IPS-15b (cell line): ENCODE measurements at regions not wholly inside any gene's neighbourhood (a gene's known extent, or its start where the extent isn't known, plus 50 kb on each side); places are given as distances from the start of the nearest gene placed in this dataset.

ENCODE experiments used
- H3K27me3 ChIP-seq: one replicate; pipeline ENCODE4 v1.6.1; 2013; ENCODE audit warnings: low read length; ENCODE audit not compliant: control insufficient read depth, insufficient read depth
- H3K36me3 ChIP-seq: one replicate; pipeline ENCODE4 v1.6.1; 2013; ENCODE audit warnings: low read length; ENCODE audit not compliant: control insufficient read depth, insufficient read depth
- H3K4me1 ChIP-seq: one replicate; pipeline ENCODE4 v1.6.1; 2013; ENCODE audit warnings: mild to moderate bottlenecking, low read length; ENCODE audit not compliant: control insufficient read depth, insufficient read depth
- H3K4me3 ChIP-seq: one replicate; pipeline ENCODE4 v1.5.1; 2013; ENCODE audit warnings: low read depth, low read length
- H3K9ac ChIP-seq: one replicate; pipeline ENCODE4 v1.6.1; 2013; ENCODE audit warnings: low read depth, mild to moderate bottlenecking, low read length
- H3K9me3 ChIP-seq: one replicate; pipeline ENCODE4 v1.6.1; 2013; ENCODE audit warnings: mild to moderate bottlenecking, low read length; ENCODE audit not compliant: control insufficient read depth, insufficient read depth

- H3K9me3 ChIP-seq = no peaks in the 10 kb centered on the region
- no peak overlapping the region for H3K9ac ChIP-seq
- no peaks in the 10 kb centered on the region for H3K36me3 ChIP-seq
- peaks cover 9% of the 10 kb centered on the region for H3K4me1 ChIP-seq
- H3K4me3 ChIP-seq = no peak overlapping the region
- no peaks in the 10 kb centered on the region for H3K27me3 ChIP-seq
Observed at GRCh38 chr16:73154063-73154870, 106.3 kb upstream of the ZFHX3 start.

- H3K9ac ChIP-seq = no peak overlapping the region
- H3K27me3 ChIP-seq = no peaks in the 10 kb centered on the region
- H3K4me1 ChIP-seq = peaks cover 9% of the 10 kb centered on the region
- no peaks in the 10 kb centered on the region for H3K9me3 ChIP-seq
- no peaks in the 10 kb centered on the region for H3K36me3 ChIP-seq
- no peak overlapping the region for H3K4me3 ChIP-seq
Observed at GRCh38 chr16:73152386-73153125, 104.6 kb upstream of the ZFHX3 start.

- peaks cover 9% of the 10 kb centered on the region for H3K4me1 ChIP-seq
- no peaks in the 10 kb centered on the region for H3K9me3 ChIP-seq
- no peak overlapping the region for H3K4me3 ChIP-seq
- no peak overlapping the region for H3K9ac ChIP-seq
- H3K36me3 ChIP-seq = no peaks in the 10 kb centered on the region
- no peaks in the 10 kb centered on the region for H3K27me3 ChIP-seq
Observed at GRCh38 chr16:73151941-73152340, 104.0 kb upstream of the ZFHX3 start.

GRCh38 chr16:73151225-73151624 is 103.3 kb upstream of the ZFHX3 start:
- peaks cover 9% of the 10 kb centered on the region for H3K4me1 ChIP-seq
- H3K27me3 ChIP-seq = no peaks in the 10 kb centered on the region
- H3K9me3 ChIP-seq = no peaks in the 10 kb centered on the region
- H3K36me3 ChIP-seq = no peaks in the 10 kb centered on the region
- no peak overlapping the region for H3K9ac ChIP-seq
- no peak overlapping the region for H3K4me3 ChIP-seq

- H3K9ac ChIP-seq = no peak overlapping the region
Observed at GRCh38 chr16:73150786-73151185, 102.9 kb upstream of the ZFHX3 start.

GRCh38 chr16:73149334-73149733 is 101.4 kb upstream of the ZFHX3 start:
- Histone ChIP-seq H3K36me3 (no peaks in the 10 kb centered on the region), H3K4me1 (peaks cover 20% of the 10 kb centered on the region), H3K27me3 (no peaks in the 10 kb centered on the region), H3K9ac (no peak overlapping the region), H3K4me3 (no peak overlapping the region), H3K9me3 (no peaks in the 10 kb centered on the region)

More at GRCh38 chr16:73150786-73151185, 102.9 kb upstream of the ZFHX3 start:
- Histone ChIP-seq H3K36me3 (no peaks in the 10 kb centered on the region), H3K4me3 (no peak overlapping the region), H3K9me3 (no peaks in the 10 kb centered on the region), H3K27me3 (no peaks in the 10 kb centered on the region), H3K4me1 (peaks cover 9% of the 10 kb centered on the region)

GRCh38 chr16:73147958-73148357 is 100.0 kb upstream of the ZFHX3 start:
- Histone ChIP-seq H3K27me3 (no peaks in the 10 kb centered on the region), H3K9me3 (no peaks in the 10 kb centered on the region), H3K4me1 (peaks cover 21% of the 10 kb centered on the region), H3K4me3 (no peak overlapping the region), H3K9ac (no peak overlapping the region), H3K36me3 (no peaks in the 10 kb centered on the region)

- no peaks in the 10 kb centered on the region for H3K9me3 ChIP-seq
- H3K4me3 ChIP-seq = no peak overlapping the region
- no peak overlapping the region for H3K9ac ChIP-seq
- H3K4me1 ChIP-seq = peaks cover 12% of the 10 kb centered on the region
- no peaks in the 10 kb centered on the region for H3K36me3 ChIP-seq
- no peaks in the 10 kb centered on the region for H3K27me3 ChIP-seq
Observed at GRCh38 chr16:73145166-73145880, 97.4 kb upstream of the ZFHX3 start.

- no peak overlapping the region for H3K4me3 ChIP-seq
- peaks cover 12% of the 10 kb centered on the region for H3K4me1 ChIP-seq
- H3K27me3 ChIP-seq = no peaks in the 10 kb centered on the region
- H3K9ac ChIP-seq = no peak overlapping the region
- no peaks in the 10 kb centered on the region for H3K9me3 ChIP-seq
- no peaks in the 10 kb centered on the region for H3K36me3 ChIP-seq
Observed at GRCh38 chr16:73143576-73144422, 95.9 kb upstream of the ZFHX3 start.

GRCh38 chr16:73143002-73143401 is 95.1 kb upstream of the ZFHX3 start:
- H3K4me1 ChIP-seq = peaks cover 12% of the 10 kb centered on the region
- no peaks in the 10 kb centered on the region for H3K9me3 ChIP-seq
- H3K36me3 ChIP-seq = no peaks in the 10 kb centered on the region
- no peak overlapping the region for H3K9ac ChIP-seq
- H3K27me3 ChIP-seq = no peaks in the 10 kb centered on the region
- H3K4me3 ChIP-seq = no peak overlapping the region
